Head of caudate nucleus (tissue), 42 donors: ENCODE measurements at regions not wholly inside any gene's neighbourhood (a gene's known extent, or its start where the extent isn't known, plus 50 kb on each side); places are given as distances from the start of the nearest gene placed in this dataset.
"Not testable (repeated sequence)": the region's sequence is repeated elsewhere in the genome, so short reads cannot be mapped to it uniquely, and the experiment has no call there.

Experiments used
- DNase-seq, 42 donors: peaks; one replicate each; pipeline versions ENCODE4 v3.0.0 to v3.0.0-alpha.2; 2020 to 2021; ENCODE audit warnings: mixed read lengths in 7 of 42
- intact Hi-C: fragments of 100-400 bp; cut with DNase I; formaldehyde crosslinking; loops from one replicate; pipeline ENCODE4 v1.15.0; 2022

GRCh38 chr7:116367171-116367813, 132.2 kb upstream of the CAV2 start:
- no peak for DNase-seq
- intact Hi-C loops, result no loop called here

GRCh38 chr7:116368965-116369364, 130.6 kb upstream of the CAV2 start:
- intact Hi-C loops, result no loop called here
- no peak for DNase-seq

- DNase-seq, intact Hi-C loops: not testable (repeated sequence)
Measured at GRCh38 chr7:116371536-116371935, 128.0 kb upstream of the CAV2 start.

GRCh38 chr7:116373229-116373628, 126.3 kb upstream of the CAV2 start:
- intact Hi-C loops, DNase-seq: not testable (repeated sequence)

- intact Hi-C loops, result no loop called here
Measured at GRCh38 chr7:116377721-116378120, 121.8 kb upstream of the CAV2 start.

GRCh38 chr7:116380025-116380424, 119.5 kb upstream of the CAV2 start:
- no peak for DNase-seq
- intact Hi-C loops, result no loop called here

More at GRCh38 chr7:116377721-116378120, 121.8 kb upstream of the CAV2 start:
- no peak for DNase-seq

GRCh38 chr7:116382375-116382774, 117.2 kb upstream of the CAV2 start:
- intact Hi-C loops, result no loop called here
- no peak for DNase-seq

GRCh38 chr7:116384936-116385635, 114.5 kb upstream of the CAV2 start:
- intact Hi-C loops, result no loop called here
- DNase-seq, result no peak

GRCh38 chr7:116386674-116387073, 112.9 kb upstream of the CAV2 start:
- DNase-seq, result no peak
- intact Hi-C loops, result no loop called here

- intact Hi-C loops, result no loop called here
Measured at GRCh38 chr7:116390363-116390762, 109.2 kb upstream of the CAV2 start.

GRCh38 chr7:116392806-116393205, 106.7 kb upstream of the CAV2 start:
- DNase-seq, result no peak
- intact Hi-C loops, result no loop called here

More at GRCh38 chr7:116390363-116390762, 109.2 kb upstream of the CAV2 start:
- no peak for DNase-seq

- no peak for DNase-seq
- intact Hi-C loops, result no loop called here
Measured at GRCh38 chr7:116393654-116394053, 105.9 kb upstream of the CAV2 start.

- no peak for DNase-seq
- intact Hi-C loops, result no loop called here
Measured at GRCh38 chr7:116394106-116394505, 105.4 kb upstream of the CAV2 start.

- intact Hi-C loops, result no loop called here
- DNase-seq, result no peak
Measured at GRCh38 chr7:116395141-116395791, 104.3 kb upstream of the CAV2 start.

- intact Hi-C loops, result no loop called here
- DNase-seq, result no peak
Measured at GRCh38 chr7:116398672-116399071, 100.9 kb upstream of the CAV2 start.

GRCh38 chr7:116399819-116400218, 99.7 kb upstream of the CAV2 start:
- no peak for DNase-seq
- intact Hi-C loops, result no loop called here

GRCh38 chr7:116400522-116400921, 99.0 kb upstream of the CAV2 start:
- intact Hi-C loops, result no loop called here
- DNase-seq, result no peak

GRCh38 chr7:116401711-116402110, 97.8 kb upstream of the CAV2 start:
- intact Hi-C loops, result no loop called here
- DNase-seq, result no peak

- intact Hi-C loops, result no loop called here
- DNase-seq, result no peak
Measured at GRCh38 chr7:116403265-116403664, 96.3 kb upstream of the CAV2 start.

GRCh38 chr7:116404389-116404788, 95.1 kb upstream of the CAV2 start:
- no peak for DNase-seq
- intact Hi-C loops, result no loop called here

- intact Hi-C loops, result no loop called here
- DNase-seq, result no peak
Measured at GRCh38 chr7:116405810-116406209, 93.7 kb upstream of the CAV2 start.
